Thoracic aorta (tissue), 2 donors: ENCODE measurements at regions not wholly inside any gene's neighbourhood (a gene's known extent, or its start where the extent isn't known, plus 50 kb on each side); places are given as distances from the start of the nearest gene placed in this dataset.

ENCODE experiments used
- ATAC-seq: fragments of 150-250 bp; one replicate; pipeline ENCODE4 v1.8.0; 2017; ENCODE audit warnings: low read depth; ENCODE audit not compliant: insufficient number of reproducible peaks, low FRiP score
- DNase-seq: peaks from one replicate; pipeline ENCODE4 v3.0.0-alpha.2; 2020; ENCODE audit warnings: low spot score
- H3K27ac ChIP-seq, 2 donors: fragments of 200-600 bp; sonication (generic); 1 replicate in 1 of 2; 2 replicates in 1 of 2; pipeline ENCODE4 v1.5.1; 2016; ENCODE audit warnings: mild to moderate bottlenecking in 2 of 2, moderate library complexity in 2 of 2
- H3K27me3 ChIP-seq: fragments of 200-600 bp; sonication (generic); replicated peaks from 2 replicates; pipeline ENCODE4 v1.6.0; 2016; ENCODE audit warnings: mild to moderate bottlenecking; ENCODE audit not compliant: insufficient read depth
- H3K36me3 ChIP-seq: fragments of 200-600 bp; sonication (generic); one replicate; pipeline ENCODE4 v1.5.1; 2016
- H3K4me1 ChIP-seq, 2 donors: fragments of 200-600 bp; sonication (generic); 1 replicate in 1 of 2; 2 replicates in 1 of 2; pipeline versions ENCODE4 v1.5.1 to v1.6.0; 2016; ENCODE audit warnings: low read depth in 2 of 2, mild to moderate bottlenecking in 1 of 2; ENCODE audit not compliant: control insufficient read depth in 1 of 2
- H3K4me3 ChIP-seq: fragments of 200-600 bp; sonication (generic); 2 replicates; pipeline ENCODE4 v1.5.1; 2016; ENCODE audit warnings: mild to moderate bottlenecking
- H3K9me3 ChIP-seq: fragments of 200-600 bp; sonication (generic); 2 replicates; pipeline ENCODE4 v1.5.1; 2016
- CTCF ChIP-seq: fragments of 200-600 bp; sonication (generic); IDR thresholded peaks from one replicate; pipeline ENCODE4 v1.5.1; 2019; ENCODE audit warnings: antibody characterized with exemption

GRCh38 chr2:239716536-239717318, 308.4 kb downstream of the NDUFA10 start:
- ATAC-seq = no peak
- TF ChIP-seq CTCF = no peak
- H3K4me1 ChIP-seq = peaks cover 0 to 4% of the 10 kb centered on the region in 2 donors
- DNase-seq = no peak
- H3K9me3 ChIP-seq = no peaks in the 10 kb centered on the region
- no peaks in the 10 kb centered on the region for H3K27me3 ChIP-seq
- H3K27ac ChIP-seq = no peak overlapping the region
- H3K36me3 ChIP-seq = no peaks in the 10 kb centered on the region
- no peak overlapping the region for H3K4me3 ChIP-seq

- DNase-seq (no peak), ATAC-seq (no peak)
- H3K27ac ChIP-seq = no peak overlapping the region
- H3K4me3 ChIP-seq = no peak overlapping the region
- H3K9me3 ChIP-seq = no peaks in the 10 kb centered on the region
- TF ChIP-seq CTCF = no peak
- no peaks in the 10 kb centered on the region for H3K27me3 ChIP-seq
- peaks cover 0 to 4% of the 10 kb centered on the region in 2 donors for H3K4me1 ChIP-seq
- no peaks in the 10 kb centered on the region for H3K36me3 ChIP-seq
Measured at GRCh38 chr2:239716009-239716408, 309.1 kb downstream of the NDUFA10 start.

- Histone ChIP-seq H3K4me3 (no peak overlapping the region), H3K36me3 (no peaks in the 10 kb centered on the region), H3K27me3 (no peaks in the 10 kb centered on the region), H3K4me1 (peaks cover 0 to 4% of the 10 kb centered on the region in 2 donors), H3K27ac (no peak overlapping the region), H3K9me3 (no peaks in the 10 kb centered on the region)
- no peak for TF ChIP-seq CTCF
- DNase-seq = no peak
- ATAC-seq = no peak
Measured at GRCh38 chr2:239715606-239716005, 309.5 kb downstream of the NDUFA10 start.

- Histone ChIP-seq H3K4me1 (peaks cover 0 to 4% of the 10 kb centered on the region in 2 donors), H3K36me3 (no peaks in the 10 kb centered on the region), H3K27ac (no peak overlapping the region), H3K27me3 (no peaks in the 10 kb centered on the region), H3K4me3 (no peak overlapping the region), H3K9me3 (no peaks in the 10 kb centered on the region)
- TF ChIP-seq CTCF = no peak
- ATAC-seq = no peak
- DNase-seq = no peak
Measured at GRCh38 chr2:239715202-239715601, 309.9 kb downstream of the NDUFA10 start.

- Histone ChIP-seq H3K36me3 (no peaks in the 10 kb centered on the region), H3K4me1 (peaks cover 0 to 4% of the 10 kb centered on the region in 2 donors), H3K9me3 (no peaks in the 10 kb centered on the region), H3K27me3 (no peaks in the 10 kb centered on the region), H3K27ac (no peak overlapping the region), H3K4me3 (no peak overlapping the region)
- TF ChIP-seq CTCF = no peak
- DNase-seq = no peak
- ATAC-seq = no peak
Measured at GRCh38 chr2:239714116-239714515, 311.0 kb downstream of the NDUFA10 start.
